PC-9 (cell line): ENCODE measurements at regions not wholly inside any gene's neighbourhood (a gene's known extent, or its start where the extent isn't known, plus 50 kb on each side); places are given as distances from the start of the nearest gene placed in this dataset.

Experiments
- EZH2 ChIP-seq: fragments of 200-600 bp; sonication (generic); IDR thresholded peaks from 2 replicates; pipeline ENCODE4 v1.8.0; 2017; ENCODE audit warnings: antibody characterized with exemption, low read depth
- TF ChIP-seq, protein P1 (sequence below): fragments of 200-600 bp; sonication (generic); conservative IDR thresholded peaks from 2 replicates; pipeline ENCODE4 v1.6.1; 2017; ENCODE audit warnings: mixed run types, antibody characterized with exemption, mild to moderate bottlenecking, moderate library complexity

DNA sequence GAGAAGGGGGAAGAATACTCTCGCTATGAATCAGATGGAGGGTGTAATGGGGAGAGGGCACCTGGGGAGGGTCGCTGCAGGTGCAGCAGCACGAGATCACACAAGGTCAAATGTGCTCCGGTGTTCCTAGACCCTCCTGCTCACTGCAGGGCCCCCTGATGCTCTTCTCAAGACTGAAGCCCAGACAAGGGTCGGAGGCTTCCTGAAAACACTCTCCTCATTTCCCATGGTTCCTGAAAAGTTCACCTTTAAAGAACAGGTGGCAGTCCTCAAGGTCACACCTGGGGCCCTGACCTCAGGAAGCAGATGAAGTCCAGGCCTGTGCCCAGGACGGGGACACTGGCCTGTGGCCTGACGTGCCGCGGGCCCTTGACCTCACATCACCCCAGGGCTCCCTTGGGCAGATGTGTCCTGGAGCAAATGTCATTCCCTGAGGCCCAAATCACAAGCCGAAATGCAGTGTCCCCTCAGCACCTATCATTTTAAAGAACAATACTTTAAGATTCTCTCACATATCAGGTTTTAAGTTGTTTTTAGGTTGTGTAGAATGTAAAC lies 289.8 kb downstream of the GLRX3 start:
- TF ChIP-seq, protein P1, sequence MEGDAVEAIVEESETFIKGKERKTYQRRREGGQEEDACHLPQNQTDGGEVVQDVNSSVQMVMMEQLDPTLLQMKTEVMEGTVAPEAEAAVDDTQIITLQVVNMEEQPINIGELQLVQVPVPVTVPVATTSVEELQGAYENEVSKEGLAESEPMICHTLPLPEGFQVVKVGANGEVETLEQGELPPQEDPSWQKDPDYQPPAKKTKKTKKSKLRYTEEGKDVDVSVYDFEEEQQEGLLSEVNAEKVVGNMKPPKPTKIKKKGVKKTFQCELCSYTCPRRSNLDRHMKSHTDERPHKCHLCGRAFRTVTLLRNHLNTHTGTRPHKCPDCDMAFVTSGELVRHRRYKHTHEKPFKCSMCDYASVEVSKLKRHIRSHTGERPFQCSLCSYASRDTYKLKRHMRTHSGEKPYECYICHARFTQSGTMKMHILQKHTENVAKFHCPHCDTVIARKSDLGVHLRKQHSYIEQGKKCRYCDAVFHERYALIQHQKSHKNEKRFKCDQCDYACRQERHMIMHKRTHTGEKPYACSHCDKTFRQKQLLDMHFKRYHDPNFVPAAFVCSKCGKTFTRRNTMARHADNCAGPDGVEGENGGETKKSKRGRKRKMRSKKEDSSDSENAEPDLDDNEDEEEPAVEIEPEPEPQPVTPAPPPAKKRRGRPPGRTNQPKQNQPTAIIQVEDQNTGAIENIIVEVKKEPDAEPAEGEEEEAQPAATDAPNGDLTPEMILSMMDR, result no peak
- no peak for TF ChIP-seq EZH2
